Loucy (cell line): ENCODE measurements at regions not wholly inside any gene's neighbourhood (a gene's known extent, or its start where the extent isn't known, plus 50 kb on each side); places are given as distances from the start of the nearest gene placed in this dataset.
"Not testable (repeated sequence)": the region's sequence is repeated elsewhere in the genome, so short reads cannot be mapped to it uniquely, and the experiment has no call there.

Source experiments
- EZH2phosphoT487 ChIP-seq: fragments of 200-600 bp; IDR thresholded peaks from 2 replicates; pipeline ENCODE4 v1.6.1; 2018; ENCODE audit warnings: antibody characterized with exemption, mild to moderate bottlenecking, moderate library complexity, borderline replicate concordance
- TF ChIP-seq, protein P1 (sequence below): fragments of 200-600 bp; sonication (generic); conservative IDR thresholded peaks from 2 replicates; pipeline ENCODE4 v1.5.1; 2014; ENCODE audit warnings: mild to moderate bottlenecking, antibody characterized with exemption, low read length

- TF ChIP-seq, protein P1, sequence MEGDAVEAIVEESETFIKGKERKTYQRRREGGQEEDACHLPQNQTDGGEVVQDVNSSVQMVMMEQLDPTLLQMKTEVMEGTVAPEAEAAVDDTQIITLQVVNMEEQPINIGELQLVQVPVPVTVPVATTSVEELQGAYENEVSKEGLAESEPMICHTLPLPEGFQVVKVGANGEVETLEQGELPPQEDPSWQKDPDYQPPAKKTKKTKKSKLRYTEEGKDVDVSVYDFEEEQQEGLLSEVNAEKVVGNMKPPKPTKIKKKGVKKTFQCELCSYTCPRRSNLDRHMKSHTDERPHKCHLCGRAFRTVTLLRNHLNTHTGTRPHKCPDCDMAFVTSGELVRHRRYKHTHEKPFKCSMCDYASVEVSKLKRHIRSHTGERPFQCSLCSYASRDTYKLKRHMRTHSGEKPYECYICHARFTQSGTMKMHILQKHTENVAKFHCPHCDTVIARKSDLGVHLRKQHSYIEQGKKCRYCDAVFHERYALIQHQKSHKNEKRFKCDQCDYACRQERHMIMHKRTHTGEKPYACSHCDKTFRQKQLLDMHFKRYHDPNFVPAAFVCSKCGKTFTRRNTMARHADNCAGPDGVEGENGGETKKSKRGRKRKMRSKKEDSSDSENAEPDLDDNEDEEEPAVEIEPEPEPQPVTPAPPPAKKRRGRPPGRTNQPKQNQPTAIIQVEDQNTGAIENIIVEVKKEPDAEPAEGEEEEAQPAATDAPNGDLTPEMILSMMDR: peak; percentile 88
- not testable (repeated sequence) for TF ChIP-seq EZH2phosphoT487
Measured at GRCh38 chr15:44853304-44853950, 103.1 kb upstream of the TERB2 start.
